Dedifferentiated amniotic fluid mesenchymal stem cell (primary cell): ENCODE measurements at regions not wholly inside any gene's neighbourhood (a gene's known extent, or its start where the extent isn't known, plus 50 kb on each side); places are given as distances from the start of the nearest gene placed in this dataset.
"Not testable (repeated sequence)": the region's sequence is repeated elsewhere in the genome, so short reads cannot be mapped to it uniquely, and the experiment has no call there.

Experiments
- DNase-seq: peaks from one replicate; pipeline ENCODE4 v3.0.0-alpha.2; 2016; ENCODE audit errors: extremely low spot score

DNA sequence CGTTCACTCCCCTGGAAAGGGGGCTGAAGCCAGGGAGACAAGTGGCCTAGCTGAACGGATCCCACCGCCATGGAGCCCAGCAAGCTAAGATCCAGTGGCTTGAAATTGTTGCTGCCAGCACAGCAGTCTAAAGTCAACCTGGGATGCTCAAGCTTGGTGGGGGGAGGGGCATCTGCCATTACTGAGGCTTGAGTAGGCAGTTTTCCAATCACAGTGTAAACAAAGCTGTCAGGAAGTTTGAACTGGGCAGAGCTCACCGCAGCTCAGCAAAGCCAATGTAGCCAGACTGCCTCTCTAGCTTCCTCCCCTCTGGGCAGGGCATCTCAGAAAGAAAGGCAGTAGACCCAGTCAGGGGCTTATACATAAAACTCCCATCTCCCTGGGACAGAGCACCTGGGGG is 470.0 kb upstream of the DIAPH2 start:
- not testable (repeated sequence) for DNase-seq

DNA sequence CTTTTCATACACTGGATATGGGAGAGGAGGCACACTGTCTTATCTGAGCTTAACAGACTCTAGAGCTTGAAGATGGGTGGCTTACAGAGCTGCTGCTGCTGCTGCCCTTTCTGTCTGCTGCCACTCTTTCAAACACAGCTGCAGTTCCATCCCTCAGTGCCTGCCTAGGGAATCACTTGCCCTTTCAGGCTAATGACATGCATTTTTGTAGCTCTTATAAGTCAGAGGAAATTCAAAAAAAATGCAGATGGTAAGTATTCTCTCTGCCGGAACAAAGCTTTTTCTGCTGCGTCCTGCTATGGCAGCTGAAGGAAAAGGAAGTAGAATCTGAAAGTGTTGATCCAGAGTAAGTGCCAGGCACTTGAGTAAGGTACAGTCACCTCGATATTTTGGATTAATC is 460.4 kb upstream of the DIAPH2 start:
- no peak for DNase-seq

DNA sequence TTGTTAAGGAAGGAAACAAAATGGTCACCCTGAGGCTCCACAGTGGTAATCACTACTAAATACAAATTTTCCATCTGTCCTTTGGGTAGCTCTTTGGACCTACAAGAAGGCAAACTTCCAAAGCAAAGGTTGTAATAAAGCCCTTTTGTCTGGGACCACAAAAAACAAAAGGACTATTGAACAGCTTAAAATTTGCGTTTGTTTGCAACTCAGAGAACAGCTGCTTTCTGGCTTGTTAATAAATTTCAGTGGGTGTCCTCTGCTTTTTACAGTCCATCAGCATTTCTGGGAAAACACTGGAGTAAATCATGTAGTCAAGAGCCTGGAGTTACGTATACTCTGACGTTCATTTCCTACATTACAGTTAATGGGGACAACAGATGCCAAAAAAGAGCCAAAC is 439.7 kb upstream of the DIAPH2 start:
- no peak for DNase-seq

DNA sequence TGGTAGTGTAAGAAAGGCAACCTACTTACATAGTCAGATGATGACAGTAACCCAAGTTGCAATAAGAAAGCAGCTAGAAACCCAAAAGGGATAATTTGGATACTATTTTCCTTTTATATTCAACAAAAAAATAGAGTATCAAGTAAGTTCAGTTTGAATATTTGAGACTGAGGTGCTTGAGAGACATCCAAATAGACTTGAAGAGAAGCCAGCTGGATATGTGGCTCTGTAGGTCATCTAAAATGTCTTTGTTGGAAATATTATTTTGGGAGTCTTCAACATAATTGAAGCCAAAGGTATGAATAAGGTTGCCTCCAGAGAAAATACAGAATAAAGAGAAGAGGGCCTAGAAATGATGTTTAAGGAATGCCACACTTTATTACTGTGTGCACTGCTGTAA is 438.2 kb upstream of the DIAPH2 start:
- DNase-seq = no peak
